COR-L47 (cell line): ENCODE measurements at regions not wholly inside any gene's neighbourhood (a gene's known extent, or its start where the extent isn't known, plus 50 kb on each side); places are given as distances from the start of the nearest gene placed in this dataset.
"Not testable (repeated sequence)": the region's sequence is repeated elsewhere in the genome, so short reads cannot be mapped to it uniquely, and the experiment has no call there.

Experiments
- DNase-seq: peaks from one replicate; lab custom pipeline; 2025; lab: John Stamatoyannopoulos, UW

DNA sequence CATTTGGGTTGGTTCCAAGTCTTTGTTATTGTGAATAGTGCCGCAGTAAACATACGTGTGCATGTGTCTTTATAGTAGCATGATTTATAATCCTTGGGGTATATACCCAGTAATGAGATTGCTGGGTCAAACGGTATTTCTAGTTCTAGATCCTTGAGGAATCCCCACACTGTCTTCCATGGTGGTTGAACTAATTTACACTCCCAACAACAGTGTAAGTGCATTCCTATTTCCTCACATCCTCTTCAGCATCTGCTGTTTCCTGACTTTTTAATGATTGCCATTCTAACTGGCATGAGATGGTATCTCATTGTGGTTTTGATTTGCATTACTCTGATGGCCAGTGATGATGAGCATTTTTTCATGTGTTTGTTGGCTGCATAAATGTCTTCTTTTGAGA is 580.3 kb upstream of the CLINT1 start:
- not testable (repeated sequence) for DNase-seq

DNA sequence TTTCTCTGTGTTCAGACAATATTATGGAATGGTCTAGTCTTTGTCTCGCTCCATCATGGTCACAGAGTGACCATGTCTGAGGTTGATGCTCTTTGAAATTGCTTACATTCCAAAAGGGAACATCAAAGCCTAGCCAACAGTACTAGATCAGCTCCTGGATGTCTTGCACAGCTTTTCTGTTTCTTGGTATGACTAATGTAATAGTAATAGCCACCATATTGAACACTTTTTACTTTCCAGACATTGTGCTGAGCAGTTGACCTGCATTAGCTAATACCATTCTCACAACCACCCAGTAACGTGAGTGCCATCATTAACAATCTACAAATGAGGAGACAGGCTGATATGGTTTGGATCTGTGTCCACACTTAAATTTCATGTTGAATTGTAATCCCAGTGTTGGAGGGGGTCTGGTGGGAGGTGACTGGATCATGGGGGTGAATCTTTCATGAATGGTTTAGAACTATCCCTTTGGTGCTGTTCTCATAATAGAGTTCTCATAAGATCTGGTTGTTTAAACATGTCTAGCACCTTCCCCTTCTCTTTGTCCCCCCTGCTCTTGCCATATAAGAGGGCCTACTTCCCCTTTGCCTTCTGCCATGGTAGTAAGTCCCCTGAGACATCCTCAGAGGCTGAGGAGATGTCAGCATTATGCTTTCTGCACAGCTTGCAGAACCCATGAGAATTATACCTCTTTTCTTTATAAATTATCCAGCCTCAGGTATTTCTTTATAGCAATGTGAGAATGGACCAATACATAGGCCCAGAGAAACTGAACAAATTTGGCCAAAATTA is 577.5 kb upstream of the CLINT1 start:
- DNase-seq: no peak

DNA sequence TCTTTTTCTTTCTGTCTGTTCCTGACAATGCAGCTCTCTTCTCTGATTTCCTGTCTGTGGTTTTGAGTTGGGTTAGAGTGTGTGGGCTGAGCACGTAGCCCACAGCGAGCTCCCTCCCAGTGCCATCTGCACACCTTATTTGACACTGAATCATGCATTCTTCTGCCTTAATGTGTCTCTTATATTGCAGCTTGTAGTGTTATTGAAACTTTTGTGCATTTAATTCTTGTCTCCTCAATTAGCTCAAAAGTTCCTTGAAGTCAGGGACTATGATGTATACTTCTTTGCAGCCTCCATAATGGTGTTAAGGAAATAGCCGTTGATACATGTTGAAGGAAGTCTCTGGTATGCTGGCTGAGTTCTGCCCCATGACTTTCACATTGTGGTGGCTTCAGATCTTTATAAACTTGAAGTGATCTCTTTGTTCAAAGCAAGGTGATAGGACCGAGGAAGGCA is 576.2 kb upstream of the CLINT1 start:
- DNase-seq: no peak

DNA sequence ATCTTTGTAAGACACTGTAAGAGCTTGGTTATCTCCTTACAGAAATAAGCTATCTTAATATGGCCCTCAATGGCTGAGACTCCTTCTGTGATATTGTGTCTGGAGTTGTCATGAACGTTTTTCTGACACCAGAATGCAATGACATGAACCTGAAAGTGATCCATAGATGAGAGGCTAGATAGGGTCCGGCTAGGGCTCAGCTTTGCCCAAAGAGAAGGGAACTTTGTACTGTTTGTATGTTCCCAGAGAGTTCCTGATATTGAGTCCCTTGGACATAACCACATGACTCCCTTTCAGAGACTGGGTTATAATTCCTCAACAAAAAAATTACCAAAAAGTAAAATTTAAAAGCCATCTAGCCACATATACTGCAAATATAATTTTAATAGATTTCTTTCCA is 575.8 kb upstream of the CLINT1 start:
- no peak for DNase-seq

DNA sequence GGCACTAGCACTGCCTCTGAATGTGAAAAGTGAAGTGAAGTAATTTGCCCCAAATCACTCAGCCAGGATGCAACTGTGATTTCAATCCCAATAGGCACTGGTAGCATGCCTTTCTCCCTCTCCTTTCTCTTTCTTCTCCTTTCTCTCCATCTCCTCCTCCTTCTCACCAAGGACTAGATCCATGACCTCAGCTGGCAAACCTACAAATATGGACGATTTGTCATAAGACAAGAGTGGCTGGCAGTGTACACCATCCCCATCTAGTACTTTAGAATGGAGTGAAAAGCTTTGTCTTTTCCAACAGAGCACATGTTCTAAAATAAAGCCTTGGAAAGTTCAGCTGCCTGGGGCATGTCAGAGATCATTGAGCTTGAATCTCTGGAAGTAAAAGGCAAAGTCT is 574.7 kb upstream of the CLINT1 start:
- DNase-seq: no peak

DNA sequence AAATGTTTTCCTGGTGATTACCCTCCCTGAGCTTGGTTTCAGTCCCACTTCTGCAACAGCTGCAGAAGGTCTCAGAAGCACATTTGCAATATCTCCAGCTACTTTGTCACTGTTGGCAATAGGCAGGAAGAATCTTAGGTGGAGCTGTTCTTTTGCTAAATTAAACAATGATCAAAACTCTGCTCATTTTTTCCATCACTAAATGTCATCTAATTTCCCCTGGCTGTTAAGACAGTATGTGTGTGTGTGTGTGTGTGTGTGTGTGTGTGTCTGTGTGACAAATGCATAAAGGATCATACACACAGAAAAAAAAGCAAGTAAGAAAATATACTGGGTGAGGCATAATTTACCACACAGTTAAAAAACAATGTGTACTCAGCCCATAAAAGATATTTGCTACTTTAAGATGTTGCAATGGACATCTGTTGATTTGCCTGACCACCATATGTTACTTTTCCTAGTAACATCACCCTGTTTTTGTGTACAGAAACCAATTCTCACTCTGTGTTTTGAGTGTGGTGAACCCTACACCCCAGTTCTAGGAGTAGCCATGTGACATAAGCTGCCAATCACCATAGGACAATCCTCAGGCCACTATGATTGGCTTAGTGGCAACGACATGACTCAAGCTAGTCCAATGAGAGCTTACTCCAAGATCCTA is 572.6 kb upstream of the CLINT1 start:
- DNase-seq: no peak

DNA sequence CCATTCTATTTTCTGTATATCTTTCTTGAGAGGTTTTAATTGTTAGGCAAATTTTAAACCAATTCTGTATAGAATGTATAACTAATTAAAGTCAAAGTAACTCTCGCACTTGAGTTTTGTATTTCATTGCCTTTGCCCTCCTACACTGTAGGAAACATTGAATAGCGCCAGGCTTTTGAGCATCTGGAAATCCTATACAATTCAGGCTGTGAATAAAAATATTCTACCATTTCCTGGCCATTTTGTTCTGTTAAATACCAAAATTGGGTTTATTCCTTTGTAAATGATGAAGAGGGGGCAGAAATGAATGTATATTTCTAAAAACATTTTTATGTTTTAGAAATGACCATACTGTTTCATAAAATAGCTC is 571.8 kb upstream of the CLINT1 start:
- no peak for DNase-seq

DNA sequence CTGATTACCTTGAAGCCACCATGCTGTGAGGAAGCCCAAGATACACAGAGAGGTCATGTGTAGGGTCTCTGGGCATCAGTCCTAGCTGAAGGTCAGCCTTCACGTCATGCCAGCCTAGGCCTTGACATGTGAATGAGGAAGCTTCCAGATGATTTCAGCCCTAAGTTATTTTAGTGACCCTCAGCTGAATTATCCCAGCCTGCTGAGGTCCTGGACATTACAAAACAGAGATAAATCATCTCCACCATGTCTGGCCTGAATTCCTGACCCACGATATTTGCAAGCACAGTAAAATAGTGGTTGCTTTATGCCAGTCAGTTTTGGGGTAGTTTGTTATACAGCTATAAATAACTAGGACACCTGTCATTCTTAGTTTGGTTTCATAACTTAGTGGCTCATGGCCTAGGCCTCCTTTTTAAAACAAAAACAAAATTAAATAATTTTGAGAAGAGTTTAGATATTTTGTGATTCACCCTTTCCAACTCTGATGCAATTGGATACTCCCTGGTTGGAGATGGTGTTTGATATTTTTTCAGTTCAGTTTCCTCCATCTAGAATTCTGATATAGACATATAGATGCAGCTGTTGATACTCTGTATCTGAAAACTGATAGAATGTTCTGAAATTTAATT is 571.3 kb upstream of the CLINT1 start:
- DNase-seq: no peak

DNA sequence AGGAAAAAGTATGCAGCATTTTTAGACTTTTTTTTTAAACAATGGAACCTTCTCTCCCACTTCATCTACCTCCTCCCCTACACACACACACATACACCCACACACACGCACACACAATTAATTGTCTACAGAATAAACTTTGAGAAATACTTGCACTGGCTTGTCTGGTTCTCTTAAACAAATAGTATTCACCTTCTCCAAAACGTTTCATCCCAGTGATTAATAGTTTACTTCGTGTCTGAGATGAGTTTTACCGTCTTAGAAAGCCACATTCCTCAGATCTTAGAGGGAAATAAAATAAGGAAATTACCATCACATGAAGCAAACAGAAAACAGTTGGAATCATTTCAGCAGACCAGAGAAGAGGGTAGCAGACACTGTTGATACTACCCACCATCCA is 570.6 kb upstream of the CLINT1 start:
- no peak for DNase-seq

DNA sequence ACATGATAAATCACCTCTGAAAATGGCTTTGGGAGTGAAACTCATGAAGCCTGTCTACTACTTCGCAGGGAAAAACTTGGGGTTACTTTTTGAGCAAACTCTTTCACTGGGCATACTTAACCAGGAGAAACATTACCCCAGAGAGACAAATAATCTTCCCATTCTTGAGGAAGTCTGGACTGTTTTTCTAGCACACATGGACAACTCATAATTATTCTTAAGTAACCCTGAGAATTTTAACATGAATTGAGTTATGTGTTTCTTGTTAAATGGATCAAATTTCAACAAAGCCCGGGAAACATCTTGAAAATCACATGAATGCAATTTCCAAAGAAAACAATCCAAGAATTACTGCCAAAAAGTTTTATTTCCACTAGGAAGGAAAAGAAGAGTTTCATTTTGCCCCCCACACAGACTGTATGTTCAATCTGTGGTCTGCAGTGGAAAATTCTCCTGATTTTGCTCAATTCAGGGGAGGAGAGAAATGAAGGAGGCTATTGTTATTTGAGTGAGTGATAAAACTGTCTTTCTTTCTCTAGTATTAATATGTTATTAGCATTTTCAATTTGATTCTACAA is 564.8 kb upstream of the CLINT1 start:
- no peak for DNase-seq

DNA sequence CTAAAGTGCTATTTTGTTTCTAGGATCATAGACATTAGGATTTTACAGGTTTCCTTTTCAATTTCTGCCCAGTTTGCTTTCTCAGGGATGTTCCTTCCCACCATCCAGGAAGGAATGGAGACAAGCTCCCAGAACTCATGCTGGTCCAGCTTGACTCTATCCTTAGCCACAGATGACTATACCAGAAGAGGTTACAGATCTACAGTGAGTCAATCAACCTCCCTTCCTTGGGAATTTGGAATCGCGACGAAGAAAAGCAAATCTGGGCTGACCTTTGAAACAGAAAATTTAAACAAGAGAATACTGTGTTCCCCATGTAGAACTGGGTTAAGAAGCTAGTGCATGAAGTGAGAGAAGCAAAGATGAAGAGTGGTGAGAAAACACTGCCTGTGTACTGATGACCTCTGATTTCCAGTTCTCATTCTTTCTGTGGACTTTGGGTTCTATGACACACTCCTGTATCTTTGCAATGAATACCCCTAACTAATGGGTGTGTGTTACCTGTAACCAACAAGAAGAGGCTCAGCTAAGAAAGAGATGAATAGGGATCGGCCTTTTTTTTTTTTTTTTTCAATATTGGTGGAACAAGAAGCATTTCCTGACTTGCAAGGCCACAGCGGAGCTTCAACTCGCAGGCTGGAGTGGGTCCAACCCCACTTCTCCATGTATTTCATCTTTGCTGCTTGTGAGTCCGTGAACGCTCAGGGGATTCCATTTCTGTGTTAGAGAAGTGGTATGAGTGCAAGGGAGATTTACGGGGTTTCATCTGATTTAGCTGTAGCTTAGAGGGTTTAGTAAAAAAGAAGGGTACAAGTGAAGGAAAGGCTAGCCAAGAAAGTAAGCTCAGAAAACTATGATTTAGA is 563.9 kb upstream of the CLINT1 start:
- no peak for DNase-seq

DNA sequence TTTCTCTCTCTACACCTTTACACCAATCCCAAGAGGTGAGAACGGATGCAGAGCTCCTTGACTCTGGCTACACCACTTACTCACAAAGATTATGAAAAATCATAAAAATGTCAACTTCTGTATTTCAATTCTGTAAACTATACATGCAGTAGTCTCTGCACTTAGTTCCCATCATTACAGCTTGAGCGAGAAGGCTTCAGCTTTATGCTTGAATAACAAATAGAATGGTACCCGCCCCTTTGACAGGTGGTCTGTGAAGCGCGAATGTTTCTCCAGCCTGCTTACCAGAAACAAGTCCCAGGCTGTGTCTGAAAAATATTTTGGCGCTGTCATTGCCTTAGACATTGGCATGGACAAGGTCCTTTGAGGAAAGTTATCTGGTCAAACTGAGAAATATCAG is 562.4 kb upstream of the CLINT1 start:
- no peak for DNase-seq

DNA sequence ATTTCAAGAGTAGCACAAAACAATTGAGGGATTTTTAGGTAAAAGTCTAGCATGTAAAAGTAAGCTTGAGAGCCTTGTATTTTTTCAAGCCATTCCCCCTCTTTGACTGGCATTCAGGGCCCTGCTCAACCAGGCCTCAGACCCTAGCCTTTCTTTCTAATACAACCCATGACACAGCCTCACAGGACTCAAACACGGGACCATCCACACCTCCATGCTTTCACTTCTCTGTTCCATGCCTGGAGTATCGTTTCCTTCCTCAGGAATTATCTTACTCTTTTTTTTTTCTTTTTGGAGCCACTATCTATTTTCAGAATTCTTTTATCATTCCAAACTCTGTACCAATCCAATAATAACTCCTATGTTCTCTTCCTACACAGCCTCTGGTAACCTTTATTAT is 560.2 kb upstream of the CLINT1 start:
- DNase-seq: no peak

DNA sequence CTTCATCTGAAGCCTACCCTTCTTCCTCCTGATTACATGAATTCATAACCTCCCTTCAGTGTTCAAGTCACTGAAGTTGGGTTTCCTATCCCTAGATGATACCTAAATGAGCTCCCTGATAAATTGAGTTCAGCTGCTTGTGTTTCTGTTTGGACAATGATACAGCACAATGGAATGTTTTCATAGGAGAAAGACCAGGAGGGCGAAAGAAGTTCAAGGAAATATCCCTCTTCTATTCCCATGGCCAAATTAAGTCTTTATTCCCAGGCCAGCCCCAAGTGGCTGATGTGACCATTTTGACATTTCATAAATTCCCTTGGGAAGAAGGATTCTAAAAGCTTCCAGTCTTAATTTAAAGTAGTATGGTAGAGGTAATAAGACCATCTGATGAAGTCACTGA is 555.8 kb upstream of the CLINT1 start:
- DNase-seq: no peak

DNA sequence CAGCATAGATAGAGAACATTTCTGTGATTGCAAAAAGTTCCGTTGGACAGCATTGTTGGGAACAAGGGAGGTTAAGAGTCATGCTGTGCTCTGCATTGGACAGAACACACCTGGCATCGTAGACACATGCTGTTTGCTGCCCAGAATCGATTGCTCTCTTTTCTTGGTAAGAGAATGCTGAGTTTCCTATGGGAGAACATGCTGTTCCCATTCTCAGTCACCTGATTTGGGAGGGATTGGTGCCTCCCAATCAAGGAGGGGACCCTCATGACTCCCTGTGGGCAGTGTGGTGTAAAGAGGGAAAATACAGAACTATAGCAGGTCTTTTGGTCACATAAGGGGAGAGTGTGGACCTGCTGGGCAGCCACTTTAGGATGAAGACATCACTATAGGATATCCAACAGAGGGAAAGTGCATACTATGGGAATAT is 555.4 kb upstream of the CLINT1 start:
- no peak for DNase-seq

DNA sequence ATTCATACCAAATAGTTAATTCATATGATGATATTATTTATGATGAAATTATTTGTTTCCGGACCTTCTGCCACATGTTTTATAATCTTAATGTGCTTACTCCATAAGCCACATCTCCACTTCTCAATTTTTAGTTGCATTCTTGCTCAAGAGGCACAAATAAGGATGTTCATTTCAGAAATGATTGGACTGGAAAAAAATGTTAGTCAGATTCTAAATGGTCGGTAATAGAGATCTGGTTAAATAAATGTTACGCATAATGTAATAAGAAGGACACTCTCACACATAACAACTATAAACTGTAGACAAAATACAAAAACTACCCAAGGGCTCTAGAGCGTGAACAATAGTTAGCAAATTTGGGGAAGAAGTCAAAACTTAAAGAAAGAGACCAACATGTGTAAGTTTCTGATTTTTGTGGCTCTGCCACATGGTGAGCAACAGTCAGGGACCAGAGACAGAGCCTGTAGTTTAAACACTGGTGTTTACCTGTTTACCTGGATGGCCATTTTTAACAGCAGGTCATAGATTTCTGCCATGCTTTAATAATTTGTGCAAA is 554.3 kb upstream of the CLINT1 start:
- no peak for DNase-seq

DNA sequence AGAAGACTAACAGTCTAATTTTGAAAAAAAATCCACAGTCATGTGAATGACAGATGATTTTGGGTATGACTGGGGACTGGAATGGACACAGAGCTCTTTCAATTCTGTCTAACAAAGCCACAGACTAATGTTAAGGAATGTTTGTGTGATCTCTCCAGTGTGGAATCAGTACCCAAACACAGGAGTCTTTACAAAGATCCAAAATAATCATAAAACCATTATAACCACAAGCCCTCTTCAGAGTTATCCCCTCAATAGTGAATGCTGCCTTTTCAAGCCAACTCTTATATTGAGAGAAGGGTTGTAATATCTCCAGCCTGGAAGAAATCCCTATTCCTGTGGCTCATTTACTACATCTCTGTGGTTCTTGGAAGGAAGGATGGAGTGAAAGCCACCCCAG is 552.0 kb upstream of the CLINT1 start:
- DNase-seq: no peak

DNA sequence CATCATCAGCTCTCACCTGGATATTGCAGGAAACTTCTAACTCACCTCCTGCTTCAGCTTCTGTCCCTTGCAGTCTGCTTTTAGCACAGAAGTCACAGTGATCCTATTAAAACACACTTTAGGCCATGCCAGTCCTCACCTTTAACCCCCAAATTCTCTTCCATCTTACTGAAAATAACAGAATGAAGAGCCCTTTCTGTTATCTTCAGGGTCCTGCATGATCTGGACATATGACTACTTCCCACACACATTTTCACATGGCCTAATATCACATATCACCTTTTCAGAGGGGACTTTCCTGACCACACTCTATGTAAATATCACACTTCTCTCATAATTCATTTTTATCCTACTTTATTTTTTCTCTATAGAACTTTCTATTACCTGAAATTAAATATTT is 550.6 kb upstream of the CLINT1 start:
- DNase-seq: no peak

DNA sequence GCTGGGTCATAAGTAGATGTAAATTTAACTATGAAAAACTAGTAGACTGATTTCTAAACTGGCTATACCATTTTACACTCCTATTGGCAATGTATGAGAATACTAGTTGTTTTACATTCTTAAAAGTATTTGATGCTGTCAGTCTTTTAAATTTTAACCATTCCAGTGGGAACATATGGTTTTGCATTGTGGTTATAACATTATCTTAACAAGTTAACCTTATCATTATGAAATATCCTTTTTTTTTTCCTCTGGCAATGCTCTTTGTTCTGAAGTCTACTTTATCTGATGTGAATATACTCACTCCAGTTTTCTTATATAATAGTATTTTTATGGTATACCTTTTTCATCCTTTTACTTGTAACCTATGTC is 548.9 kb upstream of the CLINT1 start:
- no peak for DNase-seq

DNA sequence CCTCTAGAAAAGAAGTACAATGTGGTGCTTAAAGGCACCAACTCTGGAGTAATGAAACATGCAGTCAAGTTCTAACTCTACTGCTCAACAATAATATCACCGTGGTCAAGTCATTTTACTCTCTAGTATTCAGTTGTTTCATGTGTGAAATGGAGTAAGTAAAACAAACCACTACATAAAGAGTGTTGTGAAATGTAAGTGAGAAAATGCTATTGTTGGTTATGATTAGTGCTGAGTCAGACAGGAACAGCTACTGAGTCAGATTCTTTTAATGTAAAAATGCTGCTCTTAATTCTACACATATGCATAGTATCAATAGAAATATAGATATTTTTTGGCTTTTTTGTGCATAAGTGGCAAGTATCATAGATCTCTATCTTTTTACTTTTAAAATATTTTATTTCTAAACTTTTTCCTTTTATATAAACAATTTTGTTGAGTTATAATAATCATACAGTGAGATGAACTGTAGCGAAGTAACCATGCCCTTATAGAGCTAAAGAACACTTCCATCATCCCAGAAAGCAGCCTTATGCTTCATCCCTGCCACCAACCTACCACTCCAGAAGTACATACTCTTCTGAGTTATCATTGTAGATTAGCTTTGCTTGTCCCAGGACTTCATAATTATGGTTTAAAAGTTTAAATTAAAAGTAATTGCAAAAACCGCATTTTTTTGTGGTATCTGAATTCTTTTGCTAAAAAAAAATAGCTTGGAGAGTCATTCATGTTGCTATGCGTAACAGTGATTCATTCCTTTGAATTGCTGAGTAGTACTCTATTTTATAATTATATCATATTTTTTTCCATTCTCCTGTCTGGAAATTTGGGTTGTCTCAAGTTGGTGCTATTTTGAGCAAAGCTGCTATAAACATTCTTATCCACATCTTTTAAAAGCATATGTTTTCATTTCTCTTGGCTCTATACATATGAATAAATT is 548.2 kb upstream of the CLINT1 start:
- DNase-seq: no peak
